Endothelial cell of umbilical vein (primary cell): ENCODE measurements at regions not wholly inside any gene's neighbourhood (a gene's known extent, or its start where the extent isn't known, plus 50 kb on each side); places are given as distances from the start of the nearest gene placed in this dataset.
A peak's percentile ranks its signal among the peaks of the same experiment; 100 is the strongest.

Experiments
- BruUV-seq: library from RNA; stranded (reverse); fragments of 400-500 nt; replicated peaks from 2 replicates; lab custom pipeline; 2021; lab: Mats Ljungman, UMichigan
- CTCF ChIA-PET: fragments of 300-600, 350-600 bp; sonication (Branson Sonifier 250); formaldehyde crosslinking; loops from one replicate; lab custom pipeline; 2021; ENCODE audit warnings: antibody characterized with exemption, inconsistent platforms; lab: Charles Lee
- POLR2A ChIA-PET: fragments of 300-600, 350-600 bp; sonication (Branson Sonifier 250); formaldehyde crosslinking; loops from one replicate; lab custom pipeline; 2021; ENCODE audit warnings: antibody characterized with exemption, inconsistent platforms; lab: Charles Lee
- DNase-seq: peaks from one replicate; pipeline ENCODE4 v3.0.0-alpha.2; 2011; ENCODE audit warnings: low read depth, low spot score
- FAIRE-seq: peaks from 2 replicates; lab custom pipeline; 2011; peaks lifted over from hg19 to GRCh38; lab: Jason Lieb, UNC
- H2AFZ ChIP-seq: 2 replicates; pipeline ENCODE4 v1.6.0; 2012; ENCODE audit warnings: low read depth, low read length, control low read depth, inconsistent platforms
- H3K27ac ChIP-seq: 2 replicates; pipeline ENCODE4 v1.5.1; 2011; ENCODE audit warnings: low read depth, mild to moderate bottlenecking, control low read depth, low read length, moderate library complexity; ENCODE audit not compliant: insufficient read depth
- H3K27me3 ChIP-seq, 2 experiments: 2 replicates each; pipeline versions ENCODE4 v1.6.0 to v1.6.1; 2011; ENCODE audit warnings: low read length in 2 of 2, mixed read lengths in 1 of 2; ENCODE audit not compliant: control insufficient read depth in 2 of 2, insufficient read depth in 2 of 2
- H3K36me3 ChIP-seq, 2 experiments: 2 replicates in 1 of 2; 3 replicates in 1 of 2; pipeline ENCODE4 v1.5.1; 2011; ENCODE audit warnings: low read length in 2 of 2, mild to moderate bottlenecking in 1 of 2, moderate library complexity in 1 of 2; ENCODE audit not compliant: control insufficient read depth in 2 of 2, insufficient read depth in 2 of 2; ENCODE audit errors: extremely low read depth in 1 of 2
- H3K4me1 ChIP-seq: 3 replicates; pipeline ENCODE4 v1.5.1; 2011; ENCODE audit warnings: mild to moderate bottlenecking, low read length; ENCODE audit not compliant: control insufficient read depth, insufficient read depth; ENCODE audit errors: extremely low read depth
- H3K4me2 ChIP-seq: 2 replicates; pipeline ENCODE4 v1.6.1; 2011; ENCODE audit warnings: low read length, control low read depth, mixed read lengths; ENCODE audit not compliant: insufficient read depth
- H3K4me3 ChIP-seq, 3 experiments: fragments of 200-600 bp in 1 of 3; sonication (generic), shearing (Covaris generic) in 1 of 3; replicated peaks in 1 of 3; 2 replicates each; pipeline ENCODE4 v1.5.1; 2011 to 2016; ENCODE audit warnings: control low read depth in 3 of 3, low read length in 3 of 3, mild to moderate bottlenecking in 2 of 3, inconsistent platforms in 1 of 3, low read depth in 1 of 3, moderate library complexity in 1 of 3; ENCODE audit not compliant: insufficient read depth in 1 of 3
- H3K79me2 ChIP-seq: 2 replicates; pipeline ENCODE4 v1.6.0; 2012; ENCODE audit warnings: low read length, inconsistent platforms; ENCODE audit not compliant: control insufficient read depth, insufficient read depth
- H3K9ac ChIP-seq: replicated peaks from 2 replicates; pipeline ENCODE3; 2011; ENCODE audit warnings: low read length, control low read depth; ENCODE audit not compliant: insufficient read depth; ENCODE audit errors: extremely low read depth
- H3K9me1 ChIP-seq: replicated peaks from 3 replicates; pipeline ENCODE4 v1.6.0; 2011; ENCODE audit warnings: mild to moderate bottlenecking, low read length; ENCODE audit not compliant: control insufficient read depth, insufficient read depth; ENCODE audit errors: extremely low read depth
- H3K9me3 ChIP-seq: replicated peaks from 2 replicates; pipeline ENCODE4 v1.5.1; 2012; ENCODE audit warnings: low read length, inconsistent platforms; ENCODE audit not compliant: control insufficient read depth, insufficient read depth
- H4K20me1 ChIP-seq: replicated peaks from 2 replicates; pipeline ENCODE3; 2011; ENCODE audit warnings: mild to moderate bottlenecking, low read length; ENCODE audit not compliant: control insufficient read depth, insufficient read depth; ENCODE audit errors: extremely low read depth
- FOS ChIP-seq: IDR thresholded peaks from 2 replicates; pipeline ENCODE4 v1.6.1; 2011; ENCODE audit warnings: mild to moderate bottlenecking, low read length, moderate library complexity, borderline replicate concordance; ENCODE audit not compliant: insufficient read depth
- GATA2 ChIP-seq: IDR thresholded peaks from 2 replicates; pipeline ENCODE4 v1.7.0; 2011; ENCODE audit warnings: low read depth, mild to moderate bottlenecking, moderate library complexity, mixed read lengths, low read length; ENCODE audit not compliant: insufficient read length, insufficient read depth
- JUN ChIP-seq: IDR thresholded peaks from 2 replicates; pipeline ENCODE4 v1.6.1; 2011; ENCODE audit warnings: borderline replicate concordance, low read depth; ENCODE audit not compliant: insufficient read length, insufficient read depth
- MYC ChIP-seq: IDR thresholded peaks from one replicate; pipeline ENCODE4 v1.6.1; 2011; ENCODE audit warnings: mild to moderate bottlenecking, low read depth, low read length
- POLR2AphosphoS5 ChIP-seq: IDR thresholded peaks from 2 replicates; pipeline ENCODE4 v1.6.1; 2012; ENCODE audit warnings: low read depth, mild to moderate bottlenecking, control low read depth, low read length, moderate library complexity; ENCODE audit not compliant: insufficient read depth
- dilution Hi-C: fragments of 300-500 bp; cut with MboI; formaldehyde crosslinking; loops from one replicate; pipeline ENCODE4 v1.15.0; 2019; ENCODE audit warnings: low sequenced_read_pairs; ENCODE audit not compliant: extremely low pct_ligation_motif_present
- intact Hi-C: fragments of 100-400 bp; cut with micrococcal nuclease; formaldehyde crosslinking; loops from one replicate; pipeline ENCODE4 v1.10.0; 2022
- TF ChIP-seq, protein P1 (sequence below), 2 donors: IDR thresholded peaks; 1 replicate in 1 of 2; 2 replicates in 1 of 2; pipeline ENCODE4 v1.5.1; 2011; ENCODE audit warnings: low read length in 2 of 2, mild to moderate bottlenecking in 2 of 2, moderate library complexity in 2 of 2, control low read depth in 1 of 2, inconsistent platforms in 1 of 2, low read depth in 1 of 2; ENCODE audit not compliant: insufficient read depth in 1 of 2; ENCODE audit errors: extremely low read depth in 1 of 2

DNA sequence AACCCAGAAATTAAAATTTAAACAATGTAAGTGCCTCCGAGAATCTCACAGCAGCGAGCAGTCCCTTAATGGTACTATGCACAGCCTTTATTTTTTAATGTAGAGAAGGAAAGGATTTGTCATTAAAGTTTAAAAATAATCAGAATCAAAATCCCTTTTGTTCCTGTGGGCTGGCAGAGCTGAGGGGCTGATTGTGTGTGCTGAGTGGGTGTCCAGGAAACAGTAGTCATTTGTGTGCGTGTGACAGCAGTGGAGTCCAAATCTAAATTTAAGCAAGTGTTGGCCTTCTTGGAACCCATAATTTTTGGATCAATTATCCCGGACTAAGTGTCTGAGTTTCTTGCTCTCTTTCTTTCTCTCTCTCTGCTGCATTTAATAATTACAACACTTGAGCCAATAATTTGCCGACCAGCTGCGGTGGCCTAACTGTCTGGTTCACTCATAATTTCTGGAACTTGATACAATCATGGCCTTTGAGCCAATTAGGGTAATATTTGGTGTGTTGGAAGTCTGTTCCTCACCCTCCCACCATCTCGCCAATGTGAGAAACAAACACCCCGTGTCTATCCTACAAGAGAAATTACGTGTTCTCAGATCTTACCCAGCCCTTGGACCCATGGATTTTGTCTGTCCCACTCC is 528.0 kb downstream of the SOX6 start:
- CTCF ChIA-PET, result interaction anchor here (2.2 to 2.8 kb wide), 2 partner anchors 9 to 785 kb away, joined by 11 to 16 read pairs; no protein-coding TSS in a partner anchor
- Histone ChIP-seq H3K4me1 (peaks cover 18% of the 10 kb centered on the region), H2AFZ (no peak overlapping the region), H4K20me1 (no peaks in the 10 kb centered on the region), H3K4me2 (no peak overlapping the region), H3K36me3 (no peaks in the 10 kb centered on the region), H3K9me1 (no peaks in the 10 kb centered on the region), H3K4me3 (no peak overlapping the region), H3K9me3 (no peaks in the 10 kb centered on the region), H3K79me2 (no peaks in the 10 kb centered on the region), H3K9ac (no peak overlapping the region), H3K27me3 (no peaks in the 10 kb centered on the region), H3K27ac (no peak overlapping the region)
- DNase-seq (no peak), FAIRE-seq (no peak)
- dilution Hi-C loops (no loop called here), intact Hi-C loops (no loop called here)
- no TSS peak for BruUV-seq
- POLR2A ChIA-PET, result no interaction called here
- TF ChIP-seq, protein P1, sequence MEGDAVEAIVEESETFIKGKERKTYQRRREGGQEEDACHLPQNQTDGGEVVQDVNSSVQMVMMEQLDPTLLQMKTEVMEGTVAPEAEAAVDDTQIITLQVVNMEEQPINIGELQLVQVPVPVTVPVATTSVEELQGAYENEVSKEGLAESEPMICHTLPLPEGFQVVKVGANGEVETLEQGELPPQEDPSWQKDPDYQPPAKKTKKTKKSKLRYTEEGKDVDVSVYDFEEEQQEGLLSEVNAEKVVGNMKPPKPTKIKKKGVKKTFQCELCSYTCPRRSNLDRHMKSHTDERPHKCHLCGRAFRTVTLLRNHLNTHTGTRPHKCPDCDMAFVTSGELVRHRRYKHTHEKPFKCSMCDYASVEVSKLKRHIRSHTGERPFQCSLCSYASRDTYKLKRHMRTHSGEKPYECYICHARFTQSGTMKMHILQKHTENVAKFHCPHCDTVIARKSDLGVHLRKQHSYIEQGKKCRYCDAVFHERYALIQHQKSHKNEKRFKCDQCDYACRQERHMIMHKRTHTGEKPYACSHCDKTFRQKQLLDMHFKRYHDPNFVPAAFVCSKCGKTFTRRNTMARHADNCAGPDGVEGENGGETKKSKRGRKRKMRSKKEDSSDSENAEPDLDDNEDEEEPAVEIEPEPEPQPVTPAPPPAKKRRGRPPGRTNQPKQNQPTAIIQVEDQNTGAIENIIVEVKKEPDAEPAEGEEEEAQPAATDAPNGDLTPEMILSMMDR (IDR thresholded peaks at IDR 0.05; ENCODE audit: extremely low read depth in 1 of 2, insufficient read depth in 1 of 2, low read depth in 1 of 2, low read length in 2 of 2), result no peak
- TF ChIP-seq POLR2AphosphoS5 (no peak), GATA2 (no peak)

DNA sequence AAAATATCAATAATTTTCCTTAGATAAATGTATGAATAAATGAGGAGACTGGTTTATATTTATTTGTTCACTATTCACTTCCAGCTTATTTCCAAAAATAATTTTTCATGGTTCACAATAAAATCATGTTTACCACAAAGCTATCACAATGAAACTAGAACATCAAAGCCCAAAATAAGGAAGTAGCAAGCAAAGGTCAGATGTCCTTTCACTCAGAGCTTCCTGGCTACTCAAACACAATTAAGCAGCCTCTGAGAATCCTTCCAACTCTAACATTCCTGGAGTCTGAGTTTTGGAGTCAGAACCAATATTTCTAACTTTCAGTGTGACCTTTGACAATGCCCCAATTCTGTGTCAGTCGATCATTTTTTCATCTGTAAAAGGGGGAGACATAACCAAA is 527.0 kb downstream of the SOX6 start:
- no peaks in the 10 kb centered on the region for H3K9me1 ChIP-seq
- H3K4me3 ChIP-seq, result no peak overlapping the region
- dilution Hi-C loops, result no loop called here
- no peak overlapping the region for H3K9ac ChIP-seq
- H3K4me2 ChIP-seq, result peak overlapping the region; percentile 37
- no peak for TF ChIP-seq JUN
- no peak for TF ChIP-seq FOS
- no peak for TF ChIP-seq POLR2AphosphoS5
- no peak for TF ChIP-seq MYC
- peaks cover 18% of the 10 kb centered on the region for H3K4me1 ChIP-seq
- FAIRE-seq, result peak; percentile 42
- intact Hi-C loops, result no loop called here
- H4K20me1 ChIP-seq, result no peaks in the 10 kb centered on the region
- H3K9me3 ChIP-seq, result no peaks in the 10 kb centered on the region
- CTCF ChIA-PET, result interaction anchor here (0.8 to 2.8 kb wide), 5 partner anchors 10 to 785 kb away, joined by 3 to 16 read pairs (median 4); no protein-coding TSS in a partner anchor
- no peaks in the 10 kb centered on the region for H3K27me3 ChIP-seq
- BruUV-seq, result no TSS peak
- POLR2A ChIA-PET, result no interaction called here
- no peaks in the 10 kb centered on the region for H3K79me2 ChIP-seq
- H3K36me3 ChIP-seq, result no peaks in the 10 kb centered on the region
- H2AFZ ChIP-seq, result no peak overlapping the region
- peak; percentile 37 for DNase-seq
- no peak overlapping the region for H3K27ac ChIP-seq
